HepG2 (cell line): ENCODE measurements at regions not wholly inside any gene's neighbourhood (a gene's known extent, or its start where the extent isn't known, plus 50 kb on each side); places are given as distances from the start of the nearest gene placed in this dataset.

Source experiments
- ARID4A ChIP-seq: sonication (generic); formaldehyde crosslinking; IDR thresholded peaks from 2 replicates; pipeline ENCODE4 v1.5.0; 2020; ENCODE audit warnings: mild to moderate bottlenecking, missing genetic modification reagents, borderline replicate concordance
- EP300 ChIP-seq, 3 experiments: sonication (generic) in 1 of 3; formaldehyde crosslinking in 1 of 3; IDR thresholded peaks; 2 replicates each; pipeline versions ENCODE4 v1.5.1 to v1.6.1; 2011 to 2020; ENCODE audit warnings: low read depth in 2 of 3, low read length in 2 of 3, borderline replicate concordance in 1 of 3, improper control_type of control experiment in 1 of 3, mild to moderate bottlenecking in 1 of 3, missing genetic modification reagents in 1 of 3, moderate library complexity in 1 of 3
- KLF6 ChIP-seq: IDR thresholded peaks from 2 replicates; pipeline ENCODE4 v1.8.0; 2016; ENCODE audit warnings: missing biosample characterization, missing genetic modification reagents
- PATZ1 ChIP-seq: sonication (generic); formaldehyde crosslinking; IDR thresholded peaks from 2 replicates; pipeline ENCODE4 v1.4.0; 2020; ENCODE audit warnings: missing genetic modification reagents
- USF2 ChIP-seq, 2 experiments: sonication (generic) in 1 of 2; formaldehyde crosslinking in 1 of 2; IDR thresholded peaks; 2 replicates each; pipeline versions ENCODE4 v1.5.1 to v1.6.1; 2011 to 2020; ENCODE audit warnings: borderline replicate concordance in 1 of 2, low read depth in 1 of 2, low read length in 1 of 2, mild to moderate bottlenecking in 1 of 2, missing genetic modification reagents in 1 of 2, moderate library complexity in 1 of 2
- ZNF841 ChIP-seq: sonication (generic); formaldehyde crosslinking; IDR thresholded peaks from 2 replicates; pipeline ENCODE4 v1.8.1; 2023; ENCODE audit warnings: missing genetic modification reagents, borderline replicate concordance

GRCh38 chr14:76710056-76711010, 50.9 kb upstream of the VASH1 start:
- TF ChIP-seq USF2 (IDR thresholded peaks at IDR 0.05; ENCODE audit: low read depth, low read length) (no peak), USF2 (CRISPR knock-in tag; IDR thresholded peaks at IDR 0.05; ENCODE audit: borderline replicate concordance) (no peak), KLF6 (CRISPR knock-in tag) (no peak), ZNF841 (CRISPR knock-in tag) (no peak), PATZ1 (no peak), EP300 (IDR thresholded peaks at IDR 0.05; ENCODE audit: low read depth in 2 of 2, low read length in 2 of 2) (no peak), EP300 (CRISPR knock-in tag; IDR thresholded peaks at IDR 0.05; ENCODE audit: borderline replicate concordance) (no peak), ARID4A (no peak)
